ENCODE measurements at regions not wholly inside any gene's neighbourhood (a gene's known extent, or its start where the extent isn't known, plus 50 kb on each side); places are given as distances from the start of the nearest gene placed in this dataset.
A peak's percentile ranks its signal among the peaks of the same experiment; 100 is the strongest.

DNA sequence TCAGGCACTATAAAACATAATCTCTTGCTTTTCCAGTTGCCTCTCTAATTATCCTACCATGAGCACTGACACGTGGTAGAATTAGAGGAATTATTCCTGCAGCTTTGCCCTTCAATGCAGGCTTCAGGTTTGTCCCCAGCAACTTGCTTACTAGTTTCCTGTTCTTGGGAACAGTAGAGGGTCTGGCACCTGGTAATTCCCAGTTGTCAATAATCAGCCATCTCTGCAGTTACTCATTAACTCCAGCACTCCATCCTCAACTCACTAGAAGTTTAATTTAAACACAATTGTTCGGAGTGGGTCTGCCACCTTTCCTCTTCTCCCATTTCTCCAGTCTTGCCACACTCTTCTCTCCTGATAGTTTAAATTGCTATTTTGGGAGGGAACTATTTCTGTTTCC lies 324.3 kb upstream of the KIAA1217 start:
- DNase-seq (ENCODE audit: low spot score) = no peak
- H4K20me1 ChIP-seq (ENCODE audit: insufficient read depth, low read length) = no peaks in the 10 kb centered on the region
- H3K4me3 ChIP-seq (ENCODE audit: low read depth, low read length, poor library complexity, severe bottlenecking) = no peak overlapping the region
- no peaks in the 10 kb centered on the region for H3K9me2 ChIP-seq (ENCODE audit: insufficient read depth, low read length)
- H2AFZ ChIP-seq (ENCODE audit: low read length) = no peak overlapping the region
- CTCF ChIA-PET (ENCODE audit: unreplicated experiment) = no interaction called here
- POLR2A ChIA-PET = no interaction called here
- H3K9me3 ChIP-seq (ENCODE audit: low read length) = no peaks in the 10 kb centered on the region
- no peaks in the 10 kb centered on the region for H3K4me1 ChIP-seq (ENCODE audit: insufficient read depth, low read length, poor library complexity, severe bottlenecking)
- no peak overlapping the region for H3K4me2 ChIP-seq (ENCODE audit: low read length)
- intact Hi-C loops (cut with micrococcal nuclease; ENCODE audit: unreplicated experiment) = no loop called here
- no peak overlapping the region for H3K27ac ChIP-seq (ENCODE audit: low read depth, low read length, poor library complexity, severe bottlenecking)
- no TSS peak for BruUV-seq (replicated peaks)
- no peaks in the 10 kb centered on the region for H3K36me3 ChIP-seq (ENCODE audit: insufficient read depth, low read length)
- H3K79me2 ChIP-seq (ENCODE audit: insufficient read depth, low read depth, low read length) = no peaks in the 10 kb centered on the region
- TF ChIP-seq CTCF (conservative IDR thresholded peaks at IDR 0.05; ENCODE audit: low read length) (no peak), EZH2phosphoT487 (IDR thresholded peaks at IDR 0.05; ENCODE audit: borderline replicate concordance, low read depth, low read length) (no peak)

DNA sequence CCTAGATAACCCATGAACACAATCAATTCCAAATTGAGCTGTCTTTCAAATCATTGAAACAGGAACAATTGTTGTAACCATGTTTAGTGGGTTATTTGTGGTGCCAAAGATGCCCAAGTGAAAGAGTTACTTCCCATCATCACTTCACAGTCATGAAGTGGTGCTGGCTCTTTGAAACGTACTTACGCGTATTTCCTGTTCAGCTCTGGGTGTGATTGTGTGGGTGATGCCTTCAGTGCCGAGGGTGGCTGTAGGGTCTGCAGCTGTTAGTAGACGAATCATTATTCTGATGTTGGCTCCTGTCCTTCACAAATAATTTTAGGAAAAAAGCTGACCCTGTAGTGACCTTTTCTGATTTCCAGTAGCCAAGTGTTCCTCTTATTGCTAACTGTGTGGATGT lies 323.1 kb upstream of the KIAA1217 start:
- DNase-seq (ENCODE audit: low spot score) = no peak
- Histone ChIP-seq H3K79me2 (ENCODE audit: insufficient read depth, low read depth, low read length) (no peaks in the 10 kb centered on the region), H3K4me2 (ENCODE audit: low read length) (no peak overlapping the region), H3K27ac (ENCODE audit: low read depth, low read length, poor library complexity, severe bottlenecking) (no peak overlapping the region), H3K4me3 (ENCODE audit: low read depth, low read length, poor library complexity, severe bottlenecking) (no peak overlapping the region), H3K36me3 (ENCODE audit: insufficient read depth, low read length) (no peaks in the 10 kb centered on the region), H3K4me1 (ENCODE audit: insufficient read depth, low read length, poor library complexity, severe bottlenecking) (no peaks in the 10 kb centered on the region), H4K20me1 (ENCODE audit: insufficient read depth, low read length) (no peaks in the 10 kb centered on the region), H3K9me3 (ENCODE audit: low read length) (no peaks in the 10 kb centered on the region), H3K9me2 (ENCODE audit: insufficient read depth, low read length) (no peaks in the 10 kb centered on the region), H2AFZ (ENCODE audit: low read length) (no peak overlapping the region)
- ChIA-PET POLR2A (no interaction called here), CTCF (ENCODE audit: unreplicated experiment) (no interaction called here)
- BruUV-seq (replicated peaks) = no TSS peak
- intact Hi-C loops (cut with micrococcal nuclease; ENCODE audit: unreplicated experiment) = no loop called here
- TF ChIP-seq EZH2phosphoT487 (IDR thresholded peaks at IDR 0.05; ENCODE audit: borderline replicate concordance, low read depth, low read length) (no peak), CTCF (conservative IDR thresholded peaks at IDR 0.05; ENCODE audit: low read length) (no peak)

DNA sequence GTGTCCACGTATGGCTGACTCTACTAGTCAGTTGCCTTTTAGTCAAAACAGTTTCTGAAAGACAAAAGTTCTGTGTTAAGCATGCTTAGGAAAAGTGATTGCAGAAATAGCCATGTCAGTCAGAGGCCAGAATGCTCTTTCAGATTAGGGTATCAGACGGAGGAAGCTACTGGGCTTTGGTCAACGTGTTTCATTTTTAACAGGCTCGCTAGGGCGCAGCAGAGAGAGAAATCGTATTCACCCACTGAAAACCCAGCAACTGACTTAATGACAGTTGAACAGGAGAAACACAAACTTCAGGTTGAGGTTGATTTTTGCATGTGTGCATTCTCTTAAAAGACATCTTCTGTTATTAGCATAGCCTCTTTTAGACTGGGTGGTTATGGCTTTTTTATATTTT lies 322.6 kb upstream of the KIAA1217 start:
- TF ChIP-seq EZH2phosphoT487 (IDR thresholded peaks at IDR 0.05; ENCODE audit: borderline replicate concordance, low read depth, low read length) (no peak), CTCF (conservative IDR thresholded peaks at IDR 0.05; ENCODE audit: low read length) (peak; percentile 23; the same call in 1 of the 2 replicates)

More for the DNA sequence above, 322.6 kb upstream of the KIAA1217 start:
- Histone ChIP-seq H3K9me3 (ENCODE audit: low read length) (no peaks in the 10 kb centered on the region), H3K9me2 (ENCODE audit: insufficient read depth, low read length) (no peaks in the 10 kb centered on the region), H3K4me3 (ENCODE audit: low read depth, low read length, poor library complexity, severe bottlenecking) (no peak overlapping the region), H3K27ac (ENCODE audit: low read depth, low read length, poor library complexity, severe bottlenecking) (no peak overlapping the region), H3K36me3 (ENCODE audit: insufficient read depth, low read length) (no peaks in the 10 kb centered on the region), H3K4me1 (ENCODE audit: insufficient read depth, low read length, poor library complexity, severe bottlenecking) (no peaks in the 10 kb centered on the region), H3K79me2 (ENCODE audit: insufficient read depth, low read depth, low read length) (no peaks in the 10 kb centered on the region), H2AFZ (ENCODE audit: low read length) (no peak overlapping the region), H3K4me2 (ENCODE audit: low read length) (no peak overlapping the region), H4K20me1 (ENCODE audit: insufficient read depth, low read length) (no peaks in the 10 kb centered on the region)
- BruUV-seq (replicated peaks) = no TSS peak
- intact Hi-C loops (cut with micrococcal nuclease; ENCODE audit: unreplicated experiment) = no loop called here
- ChIA-PET CTCF (ENCODE audit: unreplicated experiment) (no interaction called here), POLR2A (no interaction called here)
- no peak for DNase-seq (ENCODE audit: low spot score)

Measured in OCI-LY7 (cell line).